ENCODE measurements at regions not wholly inside any gene's neighbourhood (a gene's known extent, or its start where the extent isn't known, plus 50 kb on each side); places are given as distances from the start of the nearest gene placed in this dataset.

GRCh38 chr21:35484032-35484431, 434.9 kb upstream of the RUNX1 start:
- no peaks in the 10 kb centered on the region for H3K23me2 ChIP-seq (ENCODE audit: insufficient read length, low read depth, low read length, poor library complexity, severe bottlenecking)
- Mint-ChIP-seq H3K4me1 (0 out of 4 replicates have a peak, but pooled peaks cover under 1 to 2% of the 10 kb centered on the region in 2 experiments), H3K27me3 (ENCODE audit: low read depth) (peaks cover 2% of the 10 kb centered on the region), H3K4me3 (no peak overlapping the region), H3K27ac (no peak overlapping the region), H3K9me3 (peaks cover 16 to 17% of the 10 kb centered on the region in 2 experiments), H3K36me3 (ENCODE audit: insufficient read depth in 1 of 3, low read depth in 3 of 3) (peaks cover 5 to 13% (median 7%) of the 10 kb centered on the region in 3 experiments)
- no peak overlapping the region for H3K56ac ChIP-seq (ENCODE audit: insufficient read length, low read depth, low read length)
- no peaks in the 10 kb centered on the region for H3K4me1 ChIP-seq (ENCODE audit: insufficient read depth, low read length)
- H3K4ac ChIP-seq (ENCODE audit: low read depth, low read length) = no peak overlapping the region
- H4K8ac ChIP-seq (replicated peaks; ENCODE audit: insufficient read length, low read depth, low read length) = no peak overlapping the region
- no peak overlapping the region for H4K5ac ChIP-seq (ENCODE audit: insufficient read length, low read depth, low read length)
- H2BK5ac ChIP-seq (ENCODE audit: insufficient read length, low read length) = no peak overlapping the region
- H2AK5ac ChIP-seq (ENCODE audit: insufficient read length, low read length) = no peak overlapping the region
- H3K27me3 ChIP-seq (ENCODE audit: insufficient read depth, low read length) = no peaks in the 10 kb centered on the region
- no peak overlapping the region for H3K9ac ChIP-seq (ENCODE audit: extremely low read depth, insufficient read length, low read length)
- no peak overlapping the region for H3K4me2 ChIP-seq (ENCODE audit: insufficient read depth, insufficient read length, low read length)
- H3K27ac ChIP-seq (ENCODE audit: insufficient read length, low read depth, low read length) = no peak overlapping the region
- no peaks in the 10 kb centered on the region for H4K20me1 ChIP-seq (ENCODE audit: control insufficient read depth, insufficient read depth, insufficient read length)
- H3K23ac ChIP-seq (ENCODE audit: insufficient read length, low read depth, low read length) = no peak overlapping the region
- H4K91ac ChIP-seq (ENCODE audit: insufficient read length, low read depth, low read length) = no peak overlapping the region
- H2BK12ac ChIP-seq (ENCODE audit: insufficient read length, low read depth, low read length) = no peak overlapping the region
- TF ChIP-seq, protein P1, sequence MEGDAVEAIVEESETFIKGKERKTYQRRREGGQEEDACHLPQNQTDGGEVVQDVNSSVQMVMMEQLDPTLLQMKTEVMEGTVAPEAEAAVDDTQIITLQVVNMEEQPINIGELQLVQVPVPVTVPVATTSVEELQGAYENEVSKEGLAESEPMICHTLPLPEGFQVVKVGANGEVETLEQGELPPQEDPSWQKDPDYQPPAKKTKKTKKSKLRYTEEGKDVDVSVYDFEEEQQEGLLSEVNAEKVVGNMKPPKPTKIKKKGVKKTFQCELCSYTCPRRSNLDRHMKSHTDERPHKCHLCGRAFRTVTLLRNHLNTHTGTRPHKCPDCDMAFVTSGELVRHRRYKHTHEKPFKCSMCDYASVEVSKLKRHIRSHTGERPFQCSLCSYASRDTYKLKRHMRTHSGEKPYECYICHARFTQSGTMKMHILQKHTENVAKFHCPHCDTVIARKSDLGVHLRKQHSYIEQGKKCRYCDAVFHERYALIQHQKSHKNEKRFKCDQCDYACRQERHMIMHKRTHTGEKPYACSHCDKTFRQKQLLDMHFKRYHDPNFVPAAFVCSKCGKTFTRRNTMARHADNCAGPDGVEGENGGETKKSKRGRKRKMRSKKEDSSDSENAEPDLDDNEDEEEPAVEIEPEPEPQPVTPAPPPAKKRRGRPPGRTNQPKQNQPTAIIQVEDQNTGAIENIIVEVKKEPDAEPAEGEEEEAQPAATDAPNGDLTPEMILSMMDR (conservative IDR thresholded peaks at IDR 0.05) = no peak
- no peak for DNase-seq
- H2BK120ac ChIP-seq (ENCODE audit: low read depth, low read length, poor library complexity, severe bottlenecking) = no peak overlapping the region
- no peaks in the 10 kb centered on the region for H3K79me2 ChIP-seq (ENCODE audit: insufficient read depth, low read length)
- H2AFZ ChIP-seq (ENCODE audit: low read length) = no peak overlapping the region
- H2BK15ac ChIP-seq (ENCODE audit: low read depth, low read length) = no peak overlapping the region
- no peak overlapping the region for H3T11ph ChIP-seq (ENCODE audit: low read length)
- H3K9me3 ChIP-seq (ENCODE audit: control insufficient read depth, low read depth, low read length) = no peaks in the 10 kb centered on the region
- no peaks in the 10 kb centered on the region for H3K79me1 ChIP-seq (ENCODE audit: insufficient read depth, low read depth, low read length, poor library complexity, severe bottlenecking)
- WGBS (ENCODE audit: extremely low coverage, insufficient read length, low lambda C conversion rate) = no CpG with 5 or more reads among the region's 2 CpGs
- H3K14ac ChIP-seq (ENCODE audit: insufficient read depth, low read length) = no peak overlapping the region
- H3K18ac ChIP-seq (ENCODE audit: insufficient read length, low read depth, low read length) = no peak overlapping the region
- no peak overlapping the region for H2BK20ac ChIP-seq (ENCODE audit: low read depth, low read length, poor library complexity, severe bottlenecking)

Data from H9 (cell line).